Endothelial cell of umbilical vein (primary cell): ENCODE measurements at regions not wholly inside any gene's neighbourhood (a gene's known extent, or its start where the extent isn't known, plus 50 kb on each side); places are given as distances from the start of the nearest gene placed in this dataset.

Experiments
- JUN ChIP-seq: IDR thresholded peaks from 2 replicates; pipeline ENCODE4 v1.6.1; 2011; ENCODE audit warnings: borderline replicate concordance, low read depth; ENCODE audit not compliant: insufficient read length, insufficient read depth
- MYC ChIP-seq: IDR thresholded peaks from one replicate; pipeline ENCODE4 v1.6.1; 2011; ENCODE audit warnings: mild to moderate bottlenecking, low read depth, low read length
- POLR2A ChIP-seq: IDR thresholded peaks from 2 replicates; pipeline ENCODE4 v1.6.1; 2012; ENCODE audit warnings: low read depth, mild to moderate bottlenecking, control low read depth, low read length
- POLR2AphosphoS5 ChIP-seq: IDR thresholded peaks from 2 replicates; pipeline ENCODE4 v1.6.1; 2012; ENCODE audit warnings: low read depth, mild to moderate bottlenecking, control low read depth, low read length, moderate library complexity; ENCODE audit not compliant: insufficient read depth
- TF ChIP-seq, protein P1 (sequence below), 2 donors: IDR thresholded peaks; 1 replicate in 1 of 2; 2 replicates in 1 of 2; pipeline ENCODE4 v1.5.1; 2011; ENCODE audit warnings: low read length in 2 of 2, mild to moderate bottlenecking in 2 of 2, moderate library complexity in 2 of 2, control low read depth in 1 of 2, inconsistent platforms in 1 of 2, low read depth in 1 of 2; ENCODE audit not compliant: insufficient read depth in 1 of 2; ENCODE audit errors: extremely low read depth in 1 of 2

DNA sequence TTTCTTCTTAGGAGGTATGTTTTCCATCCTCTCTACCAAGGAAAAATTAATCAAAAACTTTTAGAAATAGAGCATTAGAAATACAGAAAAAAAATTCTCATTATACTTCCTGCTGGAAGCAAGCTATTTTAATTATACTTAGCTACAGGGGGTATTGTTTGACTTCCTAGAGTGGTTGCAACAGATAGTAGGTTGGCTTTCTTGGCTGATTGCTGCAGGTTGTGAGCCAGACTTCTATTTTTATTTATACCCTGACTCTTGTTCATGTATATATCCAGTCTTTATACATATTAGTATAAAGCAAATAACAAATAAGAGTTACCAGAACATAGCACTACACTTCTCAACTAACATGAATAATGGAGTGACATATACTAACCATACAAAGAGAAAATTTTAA lies 460.8 kb upstream of the REG3G start:
- TF ChIP-seq POLR2A, result no peak
- TF ChIP-seq, protein P1, sequence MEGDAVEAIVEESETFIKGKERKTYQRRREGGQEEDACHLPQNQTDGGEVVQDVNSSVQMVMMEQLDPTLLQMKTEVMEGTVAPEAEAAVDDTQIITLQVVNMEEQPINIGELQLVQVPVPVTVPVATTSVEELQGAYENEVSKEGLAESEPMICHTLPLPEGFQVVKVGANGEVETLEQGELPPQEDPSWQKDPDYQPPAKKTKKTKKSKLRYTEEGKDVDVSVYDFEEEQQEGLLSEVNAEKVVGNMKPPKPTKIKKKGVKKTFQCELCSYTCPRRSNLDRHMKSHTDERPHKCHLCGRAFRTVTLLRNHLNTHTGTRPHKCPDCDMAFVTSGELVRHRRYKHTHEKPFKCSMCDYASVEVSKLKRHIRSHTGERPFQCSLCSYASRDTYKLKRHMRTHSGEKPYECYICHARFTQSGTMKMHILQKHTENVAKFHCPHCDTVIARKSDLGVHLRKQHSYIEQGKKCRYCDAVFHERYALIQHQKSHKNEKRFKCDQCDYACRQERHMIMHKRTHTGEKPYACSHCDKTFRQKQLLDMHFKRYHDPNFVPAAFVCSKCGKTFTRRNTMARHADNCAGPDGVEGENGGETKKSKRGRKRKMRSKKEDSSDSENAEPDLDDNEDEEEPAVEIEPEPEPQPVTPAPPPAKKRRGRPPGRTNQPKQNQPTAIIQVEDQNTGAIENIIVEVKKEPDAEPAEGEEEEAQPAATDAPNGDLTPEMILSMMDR (IDR thresholded peaks at IDR 0.05; ENCODE audit: extremely low read depth in 1 of 2, insufficient read depth in 1 of 2, low read depth in 1 of 2, low read length in 2 of 2), result no peak
- no peak for TF ChIP-seq POLR2AphosphoS5
- no peak for TF ChIP-seq JUN
- TF ChIP-seq MYC, result no peak
